ENCODE measurements at regions not wholly inside any gene's neighbourhood (a gene's known extent, or its start where the extent isn't known, plus 50 kb on each side); places are given as distances from the start of the nearest gene placed in this dataset.
"Not testable (repeated sequence)": the region's sequence is repeated elsewhere in the genome, so short reads cannot be mapped to it uniquely, and the experiment has no call there.

DNA sequence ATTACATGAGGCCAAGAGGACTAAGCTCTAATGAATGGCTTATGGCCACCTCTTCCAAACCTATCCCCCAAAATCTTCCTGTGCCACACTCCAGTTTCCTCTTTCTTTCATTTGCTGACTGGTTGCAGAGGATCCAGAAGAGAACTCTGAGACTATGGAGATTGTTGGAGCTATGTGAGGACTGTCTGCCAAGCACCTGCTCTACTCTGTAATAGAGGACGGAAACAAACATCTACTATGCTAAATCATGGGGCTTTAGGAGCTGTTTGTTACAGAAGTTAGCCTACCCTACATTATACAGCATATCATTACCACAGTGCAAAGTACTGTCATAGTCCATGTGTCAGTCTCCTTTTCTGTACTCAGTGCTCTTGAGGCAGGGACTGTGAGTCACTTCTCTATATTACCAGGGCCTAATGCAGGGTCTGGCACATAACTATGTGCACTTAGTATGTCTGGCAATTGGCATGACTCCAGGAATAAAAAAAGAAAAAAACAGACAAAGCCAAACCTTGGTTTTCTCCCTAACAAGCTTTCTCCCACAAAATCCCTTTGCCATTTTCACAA is 95.1 kb downstream of the RPAP3 start:
- DNase-seq (ENCODE audit: low read depth in 2 of 2): no peak

DNA sequence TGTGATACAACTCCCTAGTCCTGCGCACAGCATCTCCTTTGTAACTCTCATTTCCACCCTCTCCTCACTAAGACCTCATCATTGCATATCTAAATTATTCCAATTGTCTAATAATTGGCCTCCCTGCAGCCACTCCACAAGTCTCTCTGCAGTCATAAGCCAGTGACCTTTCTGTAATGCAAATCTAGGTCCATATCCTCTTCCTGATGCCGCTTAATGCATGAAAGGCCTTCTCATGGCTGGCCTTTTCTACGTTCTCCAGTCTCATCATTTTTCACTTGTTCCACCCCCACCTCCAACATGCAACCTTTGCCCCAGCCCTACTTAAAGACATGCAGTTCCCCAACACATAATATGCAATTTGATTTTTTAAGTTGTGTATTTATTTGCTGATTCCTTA is 96.0 kb downstream of the RPAP3 start:
- no peak for DNase-seq (ENCODE audit: low read depth in 2 of 2)

DNA sequence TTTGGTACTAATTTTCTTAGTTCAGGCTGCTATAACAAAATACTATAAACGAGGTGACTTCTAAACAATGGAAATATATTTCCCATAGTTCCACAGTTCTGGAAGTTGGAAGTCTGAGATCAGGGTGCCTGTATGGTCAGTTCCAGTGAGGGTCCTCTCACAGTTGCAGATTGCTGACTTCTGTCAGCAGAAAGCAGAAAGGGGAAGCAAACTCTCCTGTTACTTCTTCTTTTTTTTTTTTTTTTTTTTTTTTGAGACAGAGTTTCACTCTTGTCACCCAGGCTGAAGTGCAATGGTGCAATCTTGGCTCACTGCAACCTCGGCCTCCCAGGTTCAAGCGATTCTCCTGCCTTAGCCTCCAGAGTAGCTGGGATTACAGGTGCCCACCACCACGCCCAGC is 97.2 kb downstream of the RPAP3 start:
- DNase-seq (ENCODE audit: low read depth in 2 of 2): not testable (repeated sequence)

DNA sequence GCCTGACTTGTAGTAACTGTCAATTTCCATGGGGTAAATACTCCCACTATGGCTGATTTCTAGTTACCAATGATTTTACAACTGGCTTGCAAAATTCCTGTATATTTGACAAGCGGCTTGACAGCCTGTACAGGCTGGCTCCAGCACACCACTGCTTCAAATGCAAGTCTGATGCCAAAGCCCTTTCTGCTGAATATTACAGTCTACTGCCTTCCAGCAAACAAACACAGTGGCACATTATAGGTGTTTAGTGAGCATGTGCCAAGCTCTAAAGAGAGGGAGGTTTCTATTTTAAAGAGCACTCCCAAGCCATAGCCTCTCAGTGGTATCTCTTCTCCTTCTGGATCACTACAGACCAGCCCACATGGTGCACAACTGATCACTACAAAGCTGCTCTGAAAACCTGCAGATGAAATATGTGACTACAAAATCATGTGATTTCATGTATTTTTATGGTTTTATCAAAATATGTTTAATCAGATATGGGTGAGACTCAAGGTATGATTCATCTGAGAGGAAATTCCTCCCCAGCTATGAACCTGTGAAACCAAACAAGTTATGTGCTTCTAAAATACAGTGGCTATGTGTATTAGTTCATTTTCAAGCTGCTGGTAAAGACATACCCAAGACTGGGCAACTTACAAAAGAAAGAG is 101.5 kb downstream of the RPAP3 start:
- no peak for DNase-seq (ENCODE audit: low read depth in 2 of 2)

DNA sequence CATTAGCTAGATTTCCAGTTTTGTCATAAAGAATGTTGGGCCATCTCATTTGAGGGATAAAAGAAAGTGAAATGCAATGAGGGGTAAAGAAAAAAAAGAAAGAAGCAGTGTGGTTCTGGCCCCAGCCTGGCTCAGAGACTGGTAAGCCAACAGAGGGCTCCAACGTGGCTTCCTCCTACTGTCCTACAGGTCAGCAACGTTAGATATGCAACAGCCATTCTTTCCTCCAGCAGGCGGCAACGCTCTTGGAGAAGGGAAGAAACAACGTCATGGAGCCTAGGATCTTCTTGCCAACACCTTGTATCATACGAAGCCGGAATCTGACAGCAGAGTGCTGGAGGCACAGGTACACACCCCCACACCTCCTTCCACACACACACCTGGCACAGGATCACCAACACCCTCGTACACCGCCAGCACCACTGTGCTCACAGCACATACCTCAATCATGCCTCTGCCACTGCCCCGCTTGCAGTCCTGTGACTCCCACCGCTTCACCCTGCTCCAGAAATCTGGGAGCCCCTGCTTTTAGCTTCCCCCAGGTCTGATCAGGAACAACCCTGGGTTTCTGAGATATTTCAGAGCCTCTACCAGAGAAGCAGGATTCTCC is 102.8 kb downstream of the RPAP3 start:
- no peak for DNase-seq (ENCODE audit: low read depth in 2 of 2)

DNA sequence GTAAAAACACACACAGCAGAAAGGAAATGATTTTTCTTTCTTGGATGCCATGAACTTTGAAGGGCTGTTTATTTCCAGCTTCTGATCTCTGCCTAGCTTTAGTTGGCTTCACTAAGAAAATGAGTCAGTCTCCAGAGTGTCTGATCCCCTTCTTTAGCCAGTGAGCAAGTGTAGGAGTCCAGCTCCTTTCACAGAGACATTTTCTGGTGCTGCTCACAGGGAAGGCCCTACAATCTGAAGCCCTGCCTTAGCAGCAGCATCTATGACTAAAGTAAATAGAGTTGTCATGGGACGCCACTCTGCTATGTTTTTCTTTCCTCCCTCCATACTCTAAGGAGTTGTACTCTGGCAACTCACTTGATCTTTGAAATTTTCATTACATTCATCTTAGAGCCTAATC is 103.5 kb downstream of the RPAP3 start:
- no peak for DNase-seq (ENCODE audit: low read depth in 2 of 2)

DNA sequence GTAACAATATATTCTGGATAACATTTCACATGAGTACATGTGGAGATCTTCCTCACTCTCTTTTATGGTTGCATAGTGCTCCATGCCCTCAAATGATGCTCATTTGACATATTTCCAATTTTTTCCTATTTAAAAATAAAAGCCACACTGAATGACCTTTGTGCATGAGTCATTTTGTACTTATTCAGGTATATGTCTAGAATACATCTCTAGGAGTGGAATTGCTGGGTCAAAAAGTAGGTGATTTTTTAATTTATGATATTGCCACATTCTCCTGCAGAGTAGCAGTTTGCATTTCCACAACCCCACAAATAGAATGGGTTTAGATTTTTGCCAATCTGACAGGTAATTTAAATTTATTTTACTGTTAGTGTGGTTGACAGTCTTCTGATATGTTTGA is 104.8 kb downstream of the RPAP3 start:
- no peak for DNase-seq (ENCODE audit: low read depth in 2 of 2)

DNA sequence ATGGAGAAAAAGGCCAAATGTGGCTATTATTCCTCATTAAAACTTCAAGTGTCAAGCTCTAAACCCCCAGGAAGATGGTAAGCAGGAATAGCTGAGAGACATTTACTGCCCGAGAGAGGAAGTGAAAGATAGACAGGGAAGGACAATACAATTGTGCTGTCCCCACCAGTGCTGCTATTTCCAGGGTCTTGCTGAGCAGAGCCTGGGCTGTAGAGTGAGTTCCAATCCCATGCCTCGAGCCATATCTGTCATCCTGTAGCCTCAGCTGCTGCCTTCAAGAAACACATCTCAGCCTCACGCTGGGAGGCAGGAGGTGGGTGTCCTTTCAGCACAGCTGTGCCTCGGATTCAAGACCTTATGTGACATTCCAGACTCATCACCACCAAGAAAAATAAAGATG is 114.0 kb downstream of the RPAP3 start:
- no peak for DNase-seq (ENCODE audit: low read depth in 2 of 2)

DNA sequence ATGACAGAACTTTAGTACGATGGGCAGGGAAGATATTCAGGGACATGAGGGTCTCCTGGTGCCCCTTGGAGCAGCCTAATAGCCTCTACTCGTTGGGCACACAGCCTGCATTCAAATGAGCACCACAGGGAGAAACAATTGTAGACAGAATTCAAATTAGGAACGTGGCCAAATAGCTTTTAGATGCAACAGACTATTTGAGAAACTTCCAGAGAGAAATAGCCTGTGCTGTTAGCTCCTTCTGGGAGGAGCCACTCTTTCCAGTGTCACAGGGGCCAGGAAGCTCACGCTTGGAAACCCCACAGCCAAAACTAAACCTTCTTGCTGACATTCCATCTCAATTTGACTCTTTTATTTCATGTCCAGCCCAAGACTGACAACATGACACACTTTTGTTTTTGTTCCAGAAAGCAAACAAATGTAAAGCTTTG is 114.5 kb downstream of the RPAP3 start:
- no peak for DNase-seq (ENCODE audit: low read depth in 2 of 2)

DNA sequence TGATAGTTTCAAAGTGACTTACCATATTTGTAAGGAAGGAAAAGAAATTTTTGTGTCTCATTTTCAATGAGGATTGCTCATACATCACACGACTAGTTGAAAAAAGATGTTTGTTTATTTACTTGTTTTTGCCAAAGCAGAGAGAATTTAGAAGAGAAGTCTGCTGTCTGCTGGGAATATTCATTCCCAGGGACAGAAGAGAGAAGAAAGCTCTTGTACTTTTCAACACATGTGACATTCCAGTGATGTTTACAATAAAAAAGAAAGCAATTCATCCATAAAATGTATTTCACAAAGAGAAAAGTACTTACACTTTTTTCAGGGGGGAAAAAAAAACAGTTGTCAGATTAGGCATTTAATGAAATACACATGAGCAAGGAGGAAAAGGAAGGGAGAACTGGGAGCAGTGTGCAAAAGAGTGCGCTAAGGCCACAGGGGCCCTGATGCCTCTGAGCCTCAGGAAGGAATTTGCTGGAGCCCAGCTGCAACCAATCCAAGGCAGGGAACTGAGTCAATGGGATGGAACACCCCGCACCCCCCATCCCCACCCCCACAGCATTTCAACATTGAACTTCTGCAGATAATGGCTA is 115.0 kb downstream of the RPAP3 start:
- no peak for DNase-seq (ENCODE audit: low read depth in 2 of 2)

DNA sequence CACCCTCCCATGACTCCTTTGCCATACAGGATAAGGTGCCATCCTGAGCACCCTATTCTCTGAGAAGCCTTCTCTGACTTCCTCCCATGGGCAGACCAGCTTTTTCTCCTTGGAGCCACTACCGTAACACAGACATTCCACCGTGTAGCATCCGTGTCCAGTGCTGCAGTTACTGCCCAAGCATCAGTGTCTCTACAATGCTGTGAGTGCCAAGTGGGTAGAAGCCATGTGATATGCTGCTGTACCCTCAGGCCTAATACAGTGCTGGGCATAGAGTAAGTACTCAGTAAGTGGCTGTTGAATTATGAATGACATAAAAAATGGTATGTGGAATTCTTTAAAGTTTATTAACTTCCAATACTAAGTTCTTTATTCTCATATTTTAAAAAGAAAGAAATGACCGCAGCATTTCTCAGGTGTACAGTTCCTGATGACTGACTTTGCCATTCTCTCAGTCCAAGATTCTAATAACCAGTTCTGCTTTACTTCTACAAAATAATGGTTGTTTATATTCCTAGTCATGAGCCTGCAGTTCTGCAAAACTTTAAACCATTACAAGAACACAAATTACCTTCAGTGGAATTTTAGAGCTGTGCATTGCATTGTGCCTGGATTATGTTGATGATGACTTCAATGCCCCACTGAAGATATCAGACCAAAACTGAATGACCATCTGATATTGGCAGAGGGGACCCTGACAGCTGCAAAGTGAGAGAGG is 118.7 kb downstream of the RPAP3 start:
- no peak for DNase-seq (ENCODE audit: low read depth in 2 of 2)

DNA sequence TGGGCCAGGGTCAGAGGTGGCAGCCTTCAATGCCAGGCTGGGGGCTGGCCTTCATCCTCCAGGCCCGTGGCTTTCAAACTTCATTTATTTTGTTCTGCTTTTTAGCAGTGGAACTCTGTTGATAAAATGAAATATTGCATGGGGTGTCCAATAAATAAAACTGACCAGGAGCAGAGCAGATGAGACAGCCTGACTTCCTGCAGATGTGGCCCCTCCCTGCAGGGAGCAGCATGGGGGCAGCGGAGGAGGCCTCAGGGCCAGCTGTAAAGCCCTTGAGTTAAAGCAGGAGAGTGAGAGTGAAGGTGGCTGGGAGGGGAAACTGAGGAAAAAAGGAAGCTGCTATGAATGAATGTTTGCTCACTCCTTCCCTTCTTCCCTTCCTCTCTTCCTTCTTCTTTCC is 120.3 kb downstream of the RPAP3 start:
- DNase-seq (ENCODE audit: low read depth in 2 of 2): no peak

DNA sequence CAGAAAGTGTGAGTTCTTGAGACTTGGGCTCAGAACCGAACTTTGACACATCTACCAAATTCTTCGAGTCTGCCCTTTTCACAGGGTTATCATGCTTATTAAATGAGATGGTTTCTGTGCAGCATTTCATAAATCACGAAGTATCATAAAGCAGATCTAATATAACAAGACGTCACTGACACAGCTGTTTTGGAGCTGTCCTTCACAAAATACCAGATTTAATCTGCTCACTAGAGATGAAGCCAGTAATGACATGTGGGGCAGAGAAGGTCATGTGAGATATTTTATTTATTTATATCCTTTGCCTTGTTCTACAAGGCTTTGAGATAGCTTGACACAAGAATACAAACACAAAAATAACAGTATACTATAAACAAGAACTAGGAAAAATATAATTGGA is 127.0 kb downstream of the RPAP3 start:
- no peak for DNase-seq (ENCODE audit: low read depth in 2 of 2)

DNA sequence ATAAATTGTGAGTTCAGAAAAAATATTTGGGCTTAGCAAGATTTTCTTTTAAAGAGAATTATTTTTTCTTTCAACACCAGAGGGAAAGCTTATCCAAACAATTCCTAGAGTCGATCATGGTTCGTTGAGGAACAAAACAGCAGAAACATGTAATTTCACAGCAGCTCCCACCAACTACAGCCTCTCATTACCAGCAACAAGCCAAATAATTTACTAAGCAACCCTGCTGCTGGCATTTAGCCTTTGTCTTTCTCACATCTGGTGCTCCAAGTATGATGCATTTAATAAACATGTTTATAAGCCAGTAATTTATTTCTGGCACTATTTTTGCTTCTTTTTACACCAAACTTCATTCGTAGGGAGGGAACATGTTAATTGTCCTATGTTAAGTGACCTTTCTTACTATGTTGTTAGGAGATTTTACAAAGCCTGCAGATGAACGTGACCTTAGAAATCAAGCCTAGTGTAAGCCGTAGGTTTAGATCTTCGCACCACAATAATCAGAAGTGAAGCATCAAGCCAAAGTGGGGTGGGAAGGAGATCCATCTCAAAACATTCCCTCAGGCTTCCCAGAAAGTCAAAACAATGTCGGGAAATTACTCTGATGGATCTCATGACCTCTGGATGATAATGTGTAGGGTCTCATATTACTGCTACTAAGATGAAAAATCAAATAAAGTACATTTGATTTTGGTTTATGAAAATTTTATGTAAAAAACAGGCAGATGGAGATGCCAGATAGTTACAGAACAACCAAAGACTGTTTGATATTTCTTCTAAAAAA is 128.4 kb downstream of the RPAP3 start:
- no peak for DNase-seq (ENCODE audit: low read depth in 2 of 2)

DNA sequence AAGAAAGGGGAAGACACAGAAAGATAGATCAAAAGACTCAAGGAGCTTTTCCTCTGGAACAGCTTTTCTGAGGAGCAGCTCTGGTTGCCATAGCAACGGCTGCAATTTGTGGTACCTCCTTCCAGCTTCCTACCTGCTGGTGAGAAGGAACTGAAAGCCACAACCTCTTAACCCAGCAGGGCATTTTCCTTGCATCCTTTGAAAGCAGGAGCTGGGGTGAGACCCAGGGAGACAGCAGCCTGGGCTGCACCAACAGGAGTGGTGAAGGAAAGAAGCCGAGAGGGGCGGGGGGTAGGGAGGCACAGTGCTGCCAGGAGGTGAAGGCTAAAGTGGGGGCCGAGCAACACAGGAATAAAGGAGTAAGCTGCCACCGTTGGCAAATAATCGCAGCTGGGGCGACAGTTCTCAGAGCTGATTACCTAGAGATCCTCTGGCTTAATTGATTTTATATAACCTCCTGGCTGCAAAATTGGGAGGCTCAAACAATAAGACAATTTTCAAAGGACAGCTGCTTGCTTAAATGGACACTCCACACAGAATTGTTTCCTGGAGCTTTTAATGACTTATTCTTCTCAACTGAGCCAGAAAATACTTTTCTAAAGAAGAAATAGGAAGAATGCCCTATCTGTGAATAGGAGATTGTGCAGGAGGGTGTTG is 129.4 kb downstream of the RPAP3 start:
- no peak for DNase-seq (ENCODE audit: low read depth in 2 of 2)

DNA sequence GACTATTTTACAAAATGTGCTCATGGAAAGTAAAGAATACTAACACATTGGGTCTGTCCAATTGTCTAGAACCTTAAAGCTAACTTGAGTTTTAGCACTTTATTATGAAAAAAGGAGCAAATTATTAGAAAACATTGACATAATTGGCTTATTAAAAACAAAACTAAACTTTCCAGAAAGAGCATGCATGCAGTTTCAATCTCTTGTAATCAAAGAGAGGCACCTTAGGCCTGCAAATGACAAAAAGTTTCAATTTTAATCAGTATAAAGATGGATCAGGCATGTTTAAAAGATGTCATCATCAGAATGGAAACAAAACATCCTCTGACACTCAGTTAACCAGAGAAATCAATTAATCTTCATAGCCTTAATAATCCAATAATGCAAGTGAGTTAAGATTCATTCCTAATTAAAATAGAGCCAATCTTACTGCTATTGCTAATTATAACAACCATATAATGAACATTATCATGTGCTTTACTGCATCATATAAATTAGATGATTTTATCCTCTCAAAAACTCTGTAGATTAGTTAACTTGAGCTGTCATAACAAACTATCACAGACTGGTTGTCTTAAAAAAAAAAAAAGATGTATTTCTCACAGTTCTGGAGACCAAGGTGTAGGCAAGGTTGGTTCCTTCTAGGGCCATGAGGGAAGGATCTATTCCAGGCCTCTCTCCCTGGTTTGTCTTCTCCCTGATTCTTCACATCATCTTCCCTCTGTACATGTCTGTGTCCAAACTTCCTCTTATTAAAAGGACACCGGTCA is 131.4 kb downstream of the RPAP3 start:
- DNase-seq (ENCODE audit: low read depth in 2 of 2): no peak

DNA sequence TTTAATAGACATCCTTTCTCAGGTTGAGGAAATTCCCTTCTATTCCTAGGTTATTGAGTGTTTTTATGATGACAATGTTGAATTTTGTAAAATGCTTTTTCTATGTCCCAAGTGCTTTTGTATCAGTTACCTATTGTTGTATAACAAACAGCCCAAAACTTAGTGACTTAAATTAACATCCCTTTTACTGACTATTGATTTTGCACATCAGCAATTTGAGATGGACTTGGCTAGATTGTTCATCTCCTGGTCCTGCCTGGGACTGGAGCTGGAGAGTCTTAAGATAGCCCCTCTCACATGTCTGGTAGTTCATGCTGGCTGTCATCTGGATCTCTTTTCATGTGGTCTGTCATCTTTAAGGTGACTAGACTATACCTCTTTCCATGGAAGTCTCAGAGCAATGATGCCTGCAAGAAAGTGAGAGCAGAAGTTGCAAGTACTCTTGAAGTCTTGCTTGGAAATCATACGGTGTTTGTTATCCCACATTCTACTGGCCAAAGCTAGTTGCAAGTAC is 132.6 kb downstream of the RPAP3 start:
- no peak for DNase-seq (ENCODE audit: low read depth in 2 of 2)

DNA sequence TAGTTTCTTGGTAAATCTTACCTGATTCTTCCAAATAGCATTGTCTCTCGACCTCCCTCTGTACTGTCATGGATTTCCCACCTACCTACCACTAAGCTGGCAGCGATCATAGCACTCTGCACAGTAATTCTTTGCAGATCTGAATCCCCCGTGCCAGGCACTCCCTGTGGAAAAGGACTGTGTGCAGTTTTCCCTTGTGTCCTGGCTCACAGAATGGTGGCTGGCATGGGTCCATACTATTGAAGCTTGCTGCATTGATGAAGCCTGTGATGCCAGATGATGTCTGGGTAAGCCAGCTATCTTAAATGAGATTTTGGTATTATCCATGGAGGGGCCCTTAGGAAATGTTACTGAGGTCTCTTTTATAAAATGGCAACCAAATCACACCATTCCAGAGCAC is 135.7 kb downstream of the RPAP3 start:
- DNase-seq (ENCODE audit: low read depth in 2 of 2): no peak

DNA sequence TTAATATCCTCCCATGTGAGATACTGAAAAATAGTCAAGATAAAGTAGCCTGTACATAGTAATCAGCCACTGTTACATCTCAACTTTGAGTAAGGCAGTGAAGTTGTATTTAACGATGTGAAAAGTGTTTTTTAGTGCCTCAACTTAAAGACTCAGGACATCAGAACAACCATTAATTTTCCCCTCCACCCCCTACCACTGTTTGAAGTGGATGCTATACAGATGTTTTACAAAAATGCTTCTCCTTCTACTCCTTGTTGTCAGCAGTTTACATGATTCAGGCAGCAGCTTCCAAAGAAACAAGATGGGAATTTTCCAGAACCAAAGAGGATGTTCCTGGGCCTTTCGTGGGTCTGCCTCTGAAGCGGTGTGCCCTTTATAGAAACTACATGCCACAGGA is 143.6 kb downstream of the RPAP3 start:
- no peak for DNase-seq (ENCODE audit: low read depth in 2 of 2)

DNA sequence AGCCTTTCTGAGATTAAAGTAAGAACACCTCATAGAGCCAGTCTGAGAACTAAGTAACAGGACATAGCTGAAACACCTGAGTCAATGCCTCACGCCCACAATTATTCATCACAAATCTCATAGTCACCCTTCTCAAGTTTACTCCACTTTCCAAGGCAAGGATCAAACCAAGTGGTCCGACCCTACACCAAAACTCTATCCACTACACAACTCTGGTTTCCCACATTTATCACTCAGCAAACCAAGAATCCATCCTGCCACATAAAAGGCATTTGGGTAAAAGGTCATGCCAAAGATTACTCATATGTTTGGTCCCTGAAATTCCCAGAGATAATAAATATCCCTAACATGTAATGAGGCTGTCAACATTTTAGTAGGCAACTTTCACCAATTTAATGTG is 144.1 kb downstream of the RPAP3 start:
- no peak for DNase-seq (ENCODE audit: low read depth in 2 of 2)

Data from stimulated activated CD8-positive, alpha-beta memory T cell treated with anti-CD3 and anti-CD28 coated beads, Interleukin-2, amount 100 ng/mL, for 1 hour (primary cell).